KMS-11 (cell line): ENCODE measurements at regions not wholly inside any gene's neighbourhood (a gene's known extent, or its start where the extent isn't known, plus 50 kb on each side); places are given as distances from the start of the nearest gene placed in this dataset.

ENCODE experiments used
- H2AFZ ChIP-seq: fragments of 200-600 bp; sonication (generic); 2 replicates; pipeline ENCODE4 v1.6.1; 2016; ENCODE audit warnings: antibody characterized with exemption, mixed run types, low read depth
- H3K27ac ChIP-seq: fragments of 200-600 bp; sonication (generic); 2 replicates; pipeline ENCODE4 v1.6.1; 2016; ENCODE audit warnings: mild to moderate bottlenecking, mixed run types
- H3K27me3 ChIP-seq: fragments of 200-600 bp; sonication (generic); 2 replicates; pipeline ENCODE4 v1.6.1; 2017; ENCODE audit warnings: mild to moderate bottlenecking, low read depth, mixed run types, moderate library complexity; ENCODE audit not compliant: insufficient read depth
- H3K36me3 ChIP-seq: fragments of 200-600 bp; sonication (generic); 2 replicates; pipeline ENCODE4 v1.6.1; 2017; ENCODE audit warnings: mild to moderate bottlenecking, mixed run types; ENCODE audit not compliant: insufficient read depth
- H3K4me1 ChIP-seq: fragments of 200-600 bp; sonication (generic); 2 replicates; pipeline ENCODE4 v1.6.1; 2016; ENCODE audit warnings: mild to moderate bottlenecking, low read depth, mixed run types; ENCODE audit not compliant: poor library complexity, severe bottlenecking
- H3K4me2 ChIP-seq: fragments of 200-600 bp; sonication (generic); 2 replicates; pipeline ENCODE4 v1.7.0; 2016; ENCODE audit warnings: mild to moderate bottlenecking, mixed run types
- H3K4me3 ChIP-seq: fragments of 200-600 bp; sonication (generic); IDR thresholded peaks from 2 replicates; pipeline ENCODE4 v1.6.1; 2017; ENCODE audit warnings: low read depth, low read length, mixed read lengths; ENCODE audit not compliant: insufficient read depth
- H3K79me2 ChIP-seq: fragments of 200-600 bp; sonication (generic); 2 replicates; pipeline ENCODE4 v1.6.1; 2016; ENCODE audit warnings: low read depth, mixed run types; ENCODE audit not compliant: insufficient read depth
- H3K9ac ChIP-seq: fragments of 200-600 bp; sonication (generic); 2 replicates; pipeline ENCODE4 v1.6.1; 2016; ENCODE audit warnings: mild to moderate bottlenecking, mixed run types
- H4K20me1 ChIP-seq: fragments of 200-600 bp; sonication (generic); 2 replicates; pipeline ENCODE4 v1.6.1; 2016; ENCODE audit warnings: mild to moderate bottlenecking, mixed run types; ENCODE audit not compliant: insufficient read depth
- TF ChIP-seq, protein P1 (sequence below): fragments of 200-600 bp; sonication (generic); conservative IDR thresholded peaks from 2 replicates; pipeline ENCODE4 v1.6.1; 2017; ENCODE audit warnings: low read depth, mild to moderate bottlenecking, antibody characterized with exemption, low read length, moderate library complexity, mixed read lengths

- TF ChIP-seq, protein P1, sequence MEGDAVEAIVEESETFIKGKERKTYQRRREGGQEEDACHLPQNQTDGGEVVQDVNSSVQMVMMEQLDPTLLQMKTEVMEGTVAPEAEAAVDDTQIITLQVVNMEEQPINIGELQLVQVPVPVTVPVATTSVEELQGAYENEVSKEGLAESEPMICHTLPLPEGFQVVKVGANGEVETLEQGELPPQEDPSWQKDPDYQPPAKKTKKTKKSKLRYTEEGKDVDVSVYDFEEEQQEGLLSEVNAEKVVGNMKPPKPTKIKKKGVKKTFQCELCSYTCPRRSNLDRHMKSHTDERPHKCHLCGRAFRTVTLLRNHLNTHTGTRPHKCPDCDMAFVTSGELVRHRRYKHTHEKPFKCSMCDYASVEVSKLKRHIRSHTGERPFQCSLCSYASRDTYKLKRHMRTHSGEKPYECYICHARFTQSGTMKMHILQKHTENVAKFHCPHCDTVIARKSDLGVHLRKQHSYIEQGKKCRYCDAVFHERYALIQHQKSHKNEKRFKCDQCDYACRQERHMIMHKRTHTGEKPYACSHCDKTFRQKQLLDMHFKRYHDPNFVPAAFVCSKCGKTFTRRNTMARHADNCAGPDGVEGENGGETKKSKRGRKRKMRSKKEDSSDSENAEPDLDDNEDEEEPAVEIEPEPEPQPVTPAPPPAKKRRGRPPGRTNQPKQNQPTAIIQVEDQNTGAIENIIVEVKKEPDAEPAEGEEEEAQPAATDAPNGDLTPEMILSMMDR, result no peak
- Histone ChIP-seq H3K9ac (no peak overlapping the region), H4K20me1 (no peaks in the 10 kb centered on the region)
Measured at GRCh38 chr1:90572446-90572845, 144.7 kb downstream of the BARHL2 start.

DNA sequence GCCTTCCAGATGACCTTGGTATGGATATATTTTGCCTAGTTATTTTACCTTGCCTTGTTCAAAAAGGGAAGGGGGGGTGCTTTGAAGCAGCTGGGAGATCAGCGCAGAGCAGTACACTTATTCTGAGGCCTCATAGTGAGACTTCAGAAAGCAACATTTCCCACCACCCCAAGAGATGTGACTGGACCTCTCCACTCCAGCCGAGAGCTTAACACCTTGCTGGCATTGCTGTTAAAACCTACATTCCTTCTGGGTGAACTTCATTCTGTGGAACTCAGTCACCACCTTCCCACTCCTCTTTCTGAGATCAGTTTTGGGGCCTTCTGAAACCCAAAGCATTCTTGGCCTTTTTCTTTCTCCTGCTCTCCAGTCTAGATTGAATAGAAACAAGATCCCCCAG lies 148.7 kb downstream of the BARHL2 start:
- Histone ChIP-seq H3K27ac (no peak overlapping the region), H3K4me1 (no peaks in the 10 kb centered on the region), H2AFZ (no peak overlapping the region), H3K27me3 (no peaks in the 10 kb centered on the region), H3K4me2 (no peak overlapping the region), H3K79me2 (no peaks in the 10 kb centered on the region), H3K36me3 (no peaks in the 10 kb centered on the region), H4K20me1 (no peaks in the 10 kb centered on the region), H3K4me3 (no peak overlapping the region), H3K9ac (no peak overlapping the region)
- TF ChIP-seq, protein P1, result no peak

More at GRCh38 chr1:90572446-90572845, 144.7 kb downstream of the BARHL2 start:
- Histone ChIP-seq H3K4me3 (no peak overlapping the region), H3K27ac (no peak overlapping the region), H3K36me3 (no peaks in the 10 kb centered on the region), H3K4me1 (no peaks in the 10 kb centered on the region), H2AFZ (no peak overlapping the region), H3K79me2 (no peaks in the 10 kb centered on the region), H3K4me2 (no peak overlapping the region), H3K27me3 (no peaks in the 10 kb centered on the region)

- Histone ChIP-seq H3K4me3 (no peak overlapping the region), H3K27ac (no peak overlapping the region), H3K27me3 (no peaks in the 10 kb centered on the region), H3K9ac (no peak overlapping the region), H4K20me1 (no peaks in the 10 kb centered on the region), H3K4me1 (no peaks in the 10 kb centered on the region), H3K4me2 (no peak overlapping the region), H3K36me3 (no peaks in the 10 kb centered on the region), H2AFZ (no peak overlapping the region), H3K79me2 (no peaks in the 10 kb centered on the region)
- TF ChIP-seq, protein P1, result no peak
Measured at GRCh38 chr1:90564164-90564563, 152.9 kb downstream of the BARHL2 start.

DNA sequence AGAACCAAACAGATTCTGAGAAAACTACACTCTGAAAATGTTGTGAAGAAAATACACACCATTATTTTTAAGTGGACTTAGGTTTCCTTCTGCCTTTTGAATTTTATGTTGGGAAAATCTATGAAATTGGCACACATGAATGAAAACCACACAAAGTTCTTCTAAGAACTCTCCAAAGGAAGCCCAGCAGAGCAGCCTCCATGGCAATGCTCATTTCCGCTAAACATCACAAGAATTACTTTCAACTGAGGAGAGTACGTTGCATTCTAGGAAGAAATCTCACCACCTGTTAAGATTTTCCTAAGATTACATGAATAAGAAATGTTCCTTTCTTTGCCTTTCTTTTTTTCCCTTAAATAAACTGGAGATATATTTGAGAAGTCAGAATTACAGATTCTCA lies 154.2 kb downstream of the BARHL2 start:
- H3K4me3 ChIP-seq, result no peak overlapping the region
- H3K36me3 ChIP-seq, result no peaks in the 10 kb centered on the region
- H4K20me1 ChIP-seq, result no peaks in the 10 kb centered on the region
- H2AFZ ChIP-seq, result no peak overlapping the region
- H3K27me3 ChIP-seq, result no peaks in the 10 kb centered on the region
- no peak overlapping the region for H3K9ac ChIP-seq
- H3K79me2 ChIP-seq, result no peaks in the 10 kb centered on the region
- H3K4me1 ChIP-seq, result no peaks in the 10 kb centered on the region
- H3K27ac ChIP-seq, result no peak overlapping the region
- no peak overlapping the region for H3K4me2 ChIP-seq
- TF ChIP-seq, protein P1, result no peak
